GM18873 (cell line): ENCODE measurements at regions not wholly inside any gene's neighbourhood (a gene's known extent, or its start where the extent isn't known, plus 50 kb on each side); places are given as distances from the start of the nearest gene placed in this dataset.

Source experiments
- ATAC-seq: cut with Tn5 transposase; IDR thresholded peaks from one replicate; pipeline ENCODE4 v1.9.1; 2021; ENCODE audit warnings: mild to moderate bottlenecking, moderate library complexity, moderate number of reproducible peaks; ENCODE audit not compliant: unreplicated experiment, low FRiP score

DNA sequence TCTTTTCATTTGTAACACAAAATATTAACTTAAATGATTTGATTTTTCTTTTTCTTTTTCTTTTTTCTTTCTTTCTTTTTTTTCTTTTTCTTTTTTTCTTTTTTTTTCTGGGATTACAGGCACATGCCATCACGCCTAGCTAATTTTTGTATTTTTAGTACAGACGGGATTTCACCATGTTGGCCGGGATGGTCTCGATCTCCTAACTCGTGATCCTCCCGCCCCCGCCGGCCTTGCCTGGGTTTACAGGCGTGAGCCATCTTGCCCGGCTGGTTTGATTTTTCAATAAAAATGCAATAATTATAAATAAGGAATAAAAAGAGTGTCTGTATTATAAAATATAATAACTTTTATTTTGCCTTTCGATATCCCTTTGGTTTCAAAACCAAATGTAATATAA lies 146.7 kb upstream of the RGS18 start:
- ATAC-seq = no peak

DNA sequence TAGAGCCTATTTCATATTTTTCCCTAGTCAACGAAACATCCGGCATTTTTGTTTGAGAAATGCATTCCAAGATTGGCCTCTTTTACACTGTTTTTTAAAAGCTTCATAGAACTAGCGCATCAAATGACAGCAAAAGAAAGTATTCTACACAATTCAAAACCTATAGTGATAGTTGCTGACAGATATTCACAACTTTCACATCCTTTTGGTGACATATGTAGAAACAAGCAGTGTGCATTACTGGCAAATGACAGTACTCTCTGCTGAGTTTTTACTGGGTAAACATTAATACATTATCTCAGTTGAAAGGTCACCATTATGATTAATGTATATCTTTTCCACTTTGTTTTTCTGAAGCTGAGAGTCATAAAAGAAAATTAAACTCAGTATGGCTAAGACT lies 135.4 kb upstream of the RGS18 start:
- no peak for ATAC-seq

DNA sequence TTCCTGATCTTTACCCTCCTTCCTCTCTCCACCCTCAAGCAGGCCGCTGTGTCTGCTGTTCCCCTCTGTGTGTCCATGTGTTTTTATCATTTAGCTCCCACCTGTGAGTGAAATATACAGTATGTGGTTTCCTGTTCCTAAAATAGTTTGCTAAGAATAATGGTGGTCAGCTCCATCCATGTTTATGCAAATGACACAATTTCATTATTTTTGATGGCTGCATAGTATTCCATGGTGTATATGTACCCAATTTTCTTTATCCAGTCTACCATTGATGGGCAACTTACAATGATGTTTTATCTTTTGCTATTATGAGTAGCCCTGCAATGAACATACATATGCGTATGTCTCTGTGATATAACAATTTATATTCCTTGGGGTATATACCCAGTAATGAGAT lies 133.4 kb upstream of the RGS18 start:
- ATAC-seq = no peak

DNA sequence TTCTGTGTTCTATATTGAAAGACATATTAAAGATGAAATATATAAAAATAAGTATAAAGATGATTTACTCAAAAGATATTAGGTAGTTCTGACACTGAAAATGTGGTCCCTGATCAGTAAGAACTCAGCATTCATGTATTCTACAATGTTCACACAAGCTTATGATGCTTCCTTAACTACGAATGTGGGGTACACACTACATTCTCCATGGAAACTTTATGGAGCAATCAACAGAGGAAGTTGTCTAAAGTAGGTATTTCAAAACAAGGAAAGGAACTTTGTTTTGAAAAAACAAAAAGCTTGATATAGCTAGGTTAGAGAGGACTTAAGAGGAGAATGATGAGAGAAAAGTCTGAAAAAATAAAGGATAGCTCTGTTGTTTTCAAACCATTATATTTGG lies 119.7 kb upstream of the RGS18 start:
- no peak for ATAC-seq

DNA sequence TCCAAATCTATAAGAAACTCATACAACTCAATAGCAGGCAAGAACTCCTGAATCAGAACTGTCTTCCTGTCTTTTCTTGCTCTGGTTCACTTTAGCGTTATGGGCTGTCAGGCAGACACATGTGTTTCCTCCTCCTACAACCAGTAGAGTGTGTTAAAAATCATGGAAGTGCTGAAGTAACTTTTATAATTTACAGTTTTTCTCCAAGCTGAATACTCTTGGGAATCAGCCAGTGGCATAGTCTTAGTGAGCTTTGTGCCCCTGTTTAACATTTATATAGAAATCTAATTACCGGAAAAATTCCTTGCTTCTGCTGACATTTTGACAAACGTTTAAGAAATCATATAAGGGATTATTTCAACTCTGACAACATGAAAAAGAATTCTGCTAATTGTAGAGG lies 113.1 kb upstream of the RGS18 start:
- no peak for ATAC-seq

DNA sequence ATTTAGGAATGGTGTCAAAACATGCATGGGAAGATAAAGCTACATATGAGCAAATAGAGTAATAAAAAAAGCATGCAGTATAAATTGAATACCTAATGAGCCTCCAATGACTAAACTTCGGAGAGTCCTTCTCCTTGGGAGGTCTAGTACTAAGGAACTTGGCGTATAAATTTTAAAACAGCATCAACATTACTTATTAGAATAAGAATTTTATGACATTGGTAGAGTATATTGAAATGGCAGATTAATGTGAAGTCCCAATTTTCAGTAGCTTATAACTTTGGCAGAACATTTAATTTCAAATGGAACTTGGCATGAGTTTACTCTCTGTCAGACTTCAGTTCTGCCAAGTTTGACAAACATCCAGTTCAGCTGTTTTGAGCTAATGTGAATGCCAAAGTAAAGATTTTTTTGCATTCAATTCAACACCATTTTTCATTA lies 104.7 kb upstream of the RGS18 start:
- ATAC-seq = no peak

DNA sequence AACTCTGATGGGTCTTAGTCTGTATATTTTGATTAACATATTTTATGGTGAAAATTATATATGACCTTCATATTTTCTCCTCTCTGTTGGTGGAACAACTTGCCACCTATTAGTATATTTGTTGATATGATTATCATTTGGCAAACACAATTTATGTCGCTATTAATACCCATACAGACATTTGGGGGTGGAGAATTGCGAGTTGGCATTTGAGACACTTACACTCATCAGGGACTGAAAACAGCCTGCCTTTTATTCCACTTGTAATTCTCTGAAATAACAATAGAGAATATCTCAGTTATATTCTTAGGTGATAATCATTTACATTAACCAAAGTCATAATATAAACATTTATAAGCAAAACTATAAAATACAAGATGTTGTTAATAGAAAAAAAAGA lies 100.5 kb upstream of the RGS18 start:
- no peak for ATAC-seq

DNA sequence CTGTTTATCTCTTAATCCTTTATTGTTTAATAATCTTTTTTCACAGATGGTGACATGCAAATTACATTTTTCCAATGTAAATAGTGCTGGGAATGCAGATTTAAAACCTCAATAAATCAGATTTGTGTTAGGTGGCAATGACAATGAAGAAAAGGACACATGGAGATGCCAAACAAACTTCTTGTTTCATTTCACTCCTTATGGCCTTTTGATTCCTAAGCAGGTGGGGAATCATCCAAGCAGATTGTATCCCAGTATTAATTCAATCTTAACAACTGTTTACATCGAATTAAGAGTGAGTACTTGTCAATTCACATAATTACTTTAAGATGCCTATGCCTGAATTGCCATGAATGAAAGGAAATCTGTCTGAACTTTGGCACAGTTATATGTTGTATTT lies 98.9 kb upstream of the RGS18 start:
- ATAC-seq = no peak

DNA sequence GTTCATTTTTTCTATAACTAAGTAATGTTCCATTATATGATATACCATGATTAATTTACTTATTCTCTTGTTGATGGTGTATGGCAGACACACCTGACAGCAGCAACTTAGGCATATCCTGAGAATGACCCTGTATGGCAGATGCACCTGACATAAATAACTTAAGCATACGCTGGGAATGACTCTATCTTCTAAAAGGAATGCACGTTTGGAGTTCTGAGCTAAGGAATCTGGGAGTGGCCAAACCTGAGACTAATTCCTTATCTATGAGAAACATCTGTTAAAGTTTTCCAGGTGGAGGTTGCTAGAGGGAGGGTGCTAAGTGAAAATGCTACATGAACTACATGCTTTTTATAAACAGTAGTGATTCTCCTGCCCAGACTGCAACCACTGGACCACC lies 96.7 kb upstream of the RGS18 start:
- ATAC-seq = no peak

DNA sequence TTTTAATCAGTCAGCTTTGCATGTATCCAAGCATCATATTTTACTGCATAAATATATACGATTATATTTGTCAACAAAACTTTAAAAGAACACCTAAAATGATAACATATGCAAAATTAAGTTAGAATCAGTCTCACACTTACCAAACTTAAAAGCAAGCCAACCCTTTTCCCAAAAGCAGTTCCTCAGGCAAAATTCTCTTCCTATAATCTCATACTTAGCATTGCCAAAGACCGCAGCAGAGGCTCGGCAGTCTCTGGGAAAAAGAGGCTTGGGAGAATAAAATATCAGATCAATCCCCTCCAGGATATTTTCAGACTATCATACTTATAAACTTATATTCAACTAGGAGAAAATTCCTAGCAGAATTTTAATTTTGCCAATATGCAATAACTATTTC lies 93.2 kb upstream of the RGS18 start:
- ATAC-seq = no peak

DNA sequence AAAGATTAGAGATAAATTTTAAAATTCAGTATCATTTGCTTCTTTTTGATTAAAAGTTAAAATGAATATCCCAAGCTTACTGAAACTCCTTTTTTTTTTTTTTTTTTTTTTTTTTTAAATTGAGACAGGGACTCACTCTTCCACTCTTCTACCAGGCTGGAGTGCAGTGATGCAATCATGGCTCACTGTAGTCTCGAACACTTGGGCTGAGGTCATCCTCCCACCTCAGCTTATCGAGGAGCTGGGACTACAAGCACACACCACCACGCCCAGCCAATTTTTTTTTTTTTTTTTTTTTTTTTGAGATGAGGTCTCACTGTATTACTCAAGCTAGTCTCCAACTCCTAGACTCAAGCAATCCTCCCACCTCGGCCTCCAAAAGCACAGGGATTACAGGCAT lies 92.1 kb upstream of the RGS18 start:
- ATAC-seq = no peak

DNA sequence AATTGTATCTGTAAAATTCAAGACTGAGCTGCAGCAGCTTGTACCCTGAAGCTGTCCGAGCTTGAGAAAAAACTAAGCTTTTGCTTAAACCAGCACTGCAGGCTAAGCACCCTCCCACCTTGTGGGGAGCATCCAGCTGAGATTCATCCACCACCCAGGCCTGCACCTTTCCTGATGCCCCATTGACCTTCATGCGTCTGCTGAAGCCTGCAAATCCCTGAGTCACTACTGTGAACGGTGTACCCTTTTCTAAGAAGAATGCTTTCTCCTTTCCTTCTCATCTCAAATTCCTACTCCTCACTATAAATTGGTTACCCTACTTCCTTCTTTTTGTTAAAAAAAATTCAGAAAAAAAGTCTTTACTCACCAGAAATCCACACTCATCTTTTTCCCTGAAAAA lies 90.9 kb upstream of the RGS18 start:
- no peak for ATAC-seq

DNA sequence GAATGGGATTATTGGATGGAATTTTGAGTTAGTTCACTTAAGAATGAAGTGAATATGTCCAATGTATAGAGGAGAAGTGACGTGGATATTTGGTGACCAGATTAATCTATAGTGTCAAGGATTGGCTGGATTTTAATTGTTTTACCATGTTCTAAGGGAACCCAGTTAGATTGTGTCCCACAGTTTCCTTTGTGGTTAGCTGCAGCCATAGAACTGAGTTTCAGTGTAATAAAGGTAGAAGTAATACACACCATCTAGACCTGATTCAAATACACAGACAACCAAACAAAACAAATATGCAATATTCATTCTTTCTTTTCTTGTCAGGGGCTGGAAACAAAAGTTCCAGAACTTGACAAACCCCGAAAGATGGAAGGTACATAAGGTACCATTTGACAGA lies 88.0 kb upstream of the RGS18 start:
- no peak for ATAC-seq

DNA sequence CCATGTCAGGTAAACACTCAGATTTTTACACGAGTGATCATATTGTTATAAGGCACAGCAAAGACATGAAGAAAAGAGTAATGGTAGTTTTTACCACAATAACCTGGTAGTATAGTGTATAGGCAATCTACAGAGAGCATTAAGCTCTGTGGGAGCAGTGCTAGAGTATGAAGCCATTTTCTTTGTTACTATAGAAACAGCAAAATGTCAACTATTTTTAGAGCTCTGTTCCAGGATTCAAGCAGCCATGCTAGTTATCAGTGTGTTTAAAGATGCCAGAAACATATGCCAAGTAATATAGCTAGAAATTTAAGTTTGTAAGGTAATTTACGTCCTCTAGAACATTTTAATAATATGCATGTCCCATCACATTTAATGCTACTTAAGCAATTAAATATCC lies 77.6 kb upstream of the RGS18 start:
- no peak for ATAC-seq

DNA sequence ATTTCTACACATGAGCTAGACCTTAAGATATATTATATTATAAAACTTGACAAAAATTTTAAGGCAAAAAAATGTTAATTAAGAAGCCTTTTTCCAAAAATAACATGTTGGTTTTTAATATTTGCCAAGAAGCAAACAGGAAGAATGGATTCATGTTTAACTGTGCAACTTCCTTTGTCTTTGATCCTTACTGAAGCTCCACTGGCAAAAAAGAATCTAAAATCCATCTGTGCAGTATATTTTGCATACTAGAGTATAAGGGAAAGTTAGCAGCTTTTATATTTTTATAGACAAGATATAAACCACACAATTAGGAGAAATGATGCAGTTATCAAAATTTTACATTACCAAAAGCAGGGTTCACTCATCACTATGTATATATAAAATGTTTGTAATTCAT lies 76.9 kb upstream of the RGS18 start:
- ATAC-seq = no peak

DNA sequence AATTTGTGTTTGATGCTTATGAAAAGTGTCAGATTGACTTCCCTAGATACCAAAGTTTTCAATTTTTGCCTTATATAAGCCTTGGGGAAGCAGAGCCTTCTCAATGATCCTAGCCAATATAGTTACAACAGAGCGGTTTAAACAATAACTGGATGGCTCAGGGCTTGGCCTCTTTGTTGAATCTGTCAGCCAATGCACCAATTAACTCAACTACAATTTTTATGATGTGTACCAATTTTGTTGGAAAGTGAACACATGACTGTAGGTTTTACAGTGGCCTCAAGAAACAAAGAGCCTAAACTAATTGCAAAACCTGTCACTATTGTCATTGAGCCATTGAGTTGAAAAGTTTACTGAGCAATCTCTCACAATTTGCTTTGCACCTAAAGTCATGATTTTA lies 71.6 kb upstream of the RGS18 start:
- ATAC-seq = no peak

DNA sequence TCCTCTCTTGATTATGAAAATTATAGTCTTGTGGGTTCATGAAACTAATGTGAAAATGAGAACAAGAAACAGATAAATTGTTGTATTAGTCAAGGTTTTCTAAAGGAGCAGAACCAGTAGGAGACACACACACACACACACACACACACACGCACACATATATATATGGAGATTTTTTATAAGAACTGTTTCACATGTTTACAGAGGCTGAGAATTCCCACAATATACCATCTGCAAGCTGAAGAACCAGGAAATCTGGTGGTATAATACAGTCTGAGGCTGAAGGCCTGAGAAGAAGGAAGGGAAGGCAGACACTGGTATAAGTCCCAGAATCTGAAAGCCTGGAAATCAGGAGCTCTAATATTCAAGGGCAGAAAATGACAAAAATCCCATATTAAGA lies 70.9 kb upstream of the RGS18 start:
- ATAC-seq = no peak

DNA sequence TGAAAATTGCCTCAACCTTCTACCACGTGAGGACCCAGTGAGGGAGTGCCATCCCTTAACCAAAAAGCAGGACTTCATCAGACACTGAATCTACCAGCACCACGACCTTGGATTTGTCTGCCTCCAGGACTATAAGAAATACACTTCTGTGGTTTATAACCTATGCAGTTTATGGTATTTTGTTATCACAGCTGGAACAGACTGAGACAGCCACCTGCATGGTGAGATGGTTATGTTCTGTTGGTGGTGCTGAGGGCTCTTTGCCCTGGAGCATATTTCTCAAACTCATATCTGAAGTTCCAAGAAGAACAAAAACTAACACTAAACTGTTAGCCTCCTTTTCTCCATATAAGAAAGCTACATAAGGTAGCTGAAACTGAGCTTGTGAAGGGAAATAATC lies 69.8 kb upstream of the RGS18 start:
- ATAC-seq = no peak

DNA sequence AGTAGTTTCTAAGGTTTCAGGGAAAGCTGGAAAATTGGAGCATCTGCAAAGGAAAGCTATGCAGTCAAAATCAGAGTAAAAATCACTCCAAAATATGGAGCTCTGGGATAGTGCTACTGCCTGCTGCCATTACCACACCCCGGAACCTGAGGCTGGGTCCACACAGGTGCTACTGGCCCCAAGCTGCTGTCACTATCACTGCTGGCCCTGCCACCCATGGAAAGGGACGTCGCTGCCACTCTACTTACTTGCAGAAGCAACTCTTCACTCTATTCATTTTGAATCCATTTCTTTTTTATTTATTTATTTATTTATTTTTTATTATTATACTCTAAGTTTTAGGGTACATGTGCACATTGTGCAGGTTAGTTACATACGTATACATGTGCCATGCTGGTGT lies 60.3 kb upstream of the RGS18 start:
- no peak for ATAC-seq

DNA sequence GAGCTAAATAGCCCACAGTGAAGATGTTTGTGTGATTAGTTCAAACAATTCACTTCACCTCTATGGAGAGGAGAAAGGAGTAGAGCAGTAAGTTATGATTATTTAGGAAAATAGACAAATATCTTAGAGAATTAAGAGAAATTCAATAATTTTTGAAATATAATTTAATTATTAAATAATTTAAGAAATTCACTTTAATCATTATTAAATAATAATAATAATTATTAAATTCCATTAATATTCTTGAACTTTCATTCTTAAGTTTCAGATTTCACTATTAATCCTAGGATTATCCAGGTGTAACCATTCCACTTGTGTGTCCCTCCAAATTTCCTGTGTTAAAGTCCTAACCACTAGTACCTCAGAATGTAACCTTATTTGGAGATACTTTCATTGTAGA lies 58.9 kb upstream of the RGS18 start:
- no peak for ATAC-seq

DNA sequence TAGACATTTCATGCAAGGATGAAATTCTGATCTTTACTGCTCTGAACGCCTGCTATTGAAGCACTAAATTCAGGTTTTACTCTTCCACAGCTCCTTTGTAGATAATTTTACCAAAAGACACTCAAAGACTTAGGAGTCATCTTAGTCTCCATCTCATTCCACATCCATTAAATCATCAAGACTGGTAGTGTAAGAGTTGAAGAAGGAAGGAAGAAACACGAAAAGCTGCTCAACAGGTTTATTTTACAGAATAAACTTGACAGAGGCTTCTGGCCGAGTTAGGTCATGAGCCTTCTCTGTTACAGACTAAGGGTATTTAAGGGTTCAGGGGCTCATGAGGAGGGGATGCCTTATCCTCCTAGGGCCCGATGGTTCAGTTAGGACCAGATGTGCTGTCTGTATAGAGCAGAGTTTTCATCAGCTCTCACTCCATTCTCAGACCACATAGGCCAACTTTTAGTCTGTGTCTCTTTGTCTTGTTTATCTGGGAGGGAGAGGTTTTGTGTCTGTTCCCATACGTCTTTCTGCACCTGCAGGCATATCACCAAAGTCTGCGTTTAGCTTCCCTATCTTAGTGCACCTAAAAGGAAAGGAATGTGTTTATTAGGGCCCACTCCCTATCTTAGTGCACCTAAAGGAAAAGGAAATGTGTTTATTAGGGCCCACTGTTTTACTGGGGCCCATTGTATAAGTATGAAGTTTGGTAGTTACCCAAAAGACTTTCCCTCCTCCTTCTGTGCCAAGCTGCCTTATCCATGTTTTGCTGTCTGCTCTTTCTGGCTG lies 57.4 kb upstream of the RGS18 start:
- ATAC-seq = no peak

DNA sequence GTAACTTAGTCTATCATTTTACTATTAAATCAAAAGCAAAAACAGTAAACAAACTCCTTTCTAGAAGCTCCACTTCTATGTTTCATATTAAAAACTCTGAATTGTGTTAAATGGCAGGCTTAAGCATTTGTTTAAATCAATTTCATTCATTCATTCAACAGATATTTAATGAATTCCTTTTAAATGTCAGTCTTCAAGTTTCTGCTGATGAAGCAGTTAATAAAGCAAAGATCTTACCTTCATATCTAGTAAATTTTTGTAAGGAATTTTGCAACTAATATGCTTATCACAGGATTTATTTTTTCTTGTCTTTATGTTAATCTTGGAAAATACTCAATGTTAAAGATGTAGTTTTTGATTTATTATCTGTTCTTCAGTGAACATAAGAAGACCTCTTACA lies 54.1 kb upstream of the RGS18 start:
- ATAC-seq = no peak

DNA sequence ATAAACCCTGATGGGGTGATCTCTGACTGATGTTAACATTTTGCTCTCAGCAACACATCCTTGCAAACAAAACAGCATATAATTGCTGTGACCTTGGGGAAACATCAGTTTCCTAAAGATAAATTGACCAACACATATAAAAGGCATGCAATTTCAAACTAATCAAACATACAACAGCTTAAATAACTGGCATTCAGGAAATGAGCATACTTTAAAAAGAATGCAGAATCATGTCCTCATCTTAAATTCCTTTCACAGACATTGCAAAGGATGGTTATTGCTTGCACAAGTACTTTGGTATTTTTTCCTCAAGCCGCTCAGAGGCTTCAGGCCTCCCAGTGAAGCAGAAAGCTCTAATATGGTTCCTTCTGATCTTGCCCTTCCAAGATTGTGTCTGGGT lies 53.4 kb upstream of the RGS18 start:
- ATAC-seq = no peak
